22Rv1 (cell line): ENCODE measurements at regions not wholly inside any gene's neighbourhood (a gene's known extent, or its start where the extent isn't known, plus 50 kb on each side); places are given as distances from the start of the nearest gene placed in this dataset.

ENCODE experiments used
- H3K27ac ChIP-seq: fragments of 450-650 bp; 2 replicates; pipeline ENCODE4 v1.5.1; 2017
- CTCF ChIP-seq: fragments of 450-650 bp; IDR thresholded peaks from 2 replicates; pipeline ENCODE4 v1.5.1; 2017; ENCODE audit warnings: mild to moderate bottlenecking
- ZFX ChIP-seq: fragments of 450-650 bp; IDR thresholded peaks from 2 replicates; pipeline ENCODE4 v1.6.1; 2017; ENCODE audit warnings: antibody characterized with exemption, borderline replicate concordance

GRCh38 chr9:87437966-87438365 lies 59.7 kb upstream of the DAPK1 start:
- TF ChIP-seq ZFX (no peak), CTCF (no peak)

GRCh38 chr9:87441251-87441650 lies 56.4 kb upstream of the DAPK1 start:
- H3K27ac ChIP-seq = no peak overlapping the region
- TF ChIP-seq ZFX (no peak), CTCF (no peak)

More at GRCh38 chr9:87437966-87438365, 59.7 kb upstream of the DAPK1 start:
- H3K27ac ChIP-seq = no peak overlapping the region

- no peak overlapping the region for H3K27ac ChIP-seq
- TF ChIP-seq ZFX = no peak
- no peak for TF ChIP-seq CTCF
Observed at GRCh38 chr9:87442451-87442850, 55.2 kb upstream of the DAPK1 start.

GRCh38 chr9:87443006-87443405 lies 54.7 kb upstream of the DAPK1 start:
- TF ChIP-seq CTCF (no peak), ZFX (no peak)
- no peak overlapping the region for H3K27ac ChIP-seq

GRCh38 chr9:87443461-87443860 lies 54.2 kb upstream of the DAPK1 start:
- no peak overlapping the region for H3K27ac ChIP-seq
- TF ChIP-seq ZFX (no peak), CTCF (no peak)

GRCh38 chr9:87445646-87446045 lies 52.0 kb upstream of the DAPK1 start:
- no peak for TF ChIP-seq CTCF
- TF ChIP-seq ZFX = no peak
- H3K27ac ChIP-seq = no peak overlapping the region

- TF ChIP-seq ZFX (no peak), CTCF (no peak)
- H3K27ac ChIP-seq = no peak overlapping the region
Observed at GRCh38 chr9:87446527-87446926, 51.1 kb upstream of the DAPK1 start.
